Activated CD4-positive, alpha-beta T cell treated with anti-CD3 and anti-CD28 coated beads for 1 hour (primary cell): ENCODE measurements at regions not wholly inside any gene's neighbourhood (a gene's known extent, or its start where the extent isn't known, plus 50 kb on each side); places are given as distances from the start of the nearest gene placed in this dataset.
"Not testable (repeated sequence)": the region's sequence is repeated elsewhere in the genome, so short reads cannot be mapped to it uniquely, and the experiment has no call there.

Experiments used
- DNase-seq: peaks from one replicate; pipeline ENCODE4 v3.0.0-alpha.2; 2020

- not testable (repeated sequence) for DNase-seq
These were observed 416.3 kb downstream of the TMEM121 start for GRCh38 chr14:105942725-105943124.

GRCh38 chr14:105943973-105944602 is 417.7 kb downstream of the TMEM121 start:
- no peak for DNase-seq

GRCh38 chr14:105944632-105945610 is 418.5 kb downstream of the TMEM121 start:
- DNase-seq = peak; percentile 61

GRCh38 chr14:105945896-105946295 is 419.5 kb downstream of the TMEM121 start:
- no peak for DNase-seq

- no peak for DNase-seq
These were observed 421.2 kb downstream of the TMEM121 start for GRCh38 chr14:105947599-105947998.

- not testable (repeated sequence) for DNase-seq
These were observed 422.6 kb downstream of the TMEM121 start for GRCh38 chr14:105948955-105949354.

GRCh38 chr14:105950364-105950892 is 424.0 kb downstream of the TMEM121 start:
- DNase-seq = not testable (repeated sequence)

- no peak for DNase-seq
These were observed 425.0 kb downstream of the TMEM121 start for GRCh38 chr14:105951399-105951798.

- no peak for DNase-seq
These were observed 425.8 kb downstream of the TMEM121 start for GRCh38 chr14:105952222-105952621.

- DNase-seq = no peak
These were observed 426.4 kb downstream of the TMEM121 start for GRCh38 chr14:105952826-105953225.

GRCh38 chr14:105961625-105962024 is 435.2 kb downstream of the TMEM121 start:
- DNase-seq = not testable (repeated sequence)

GRCh38 chr14:105962532-105962931 is 436.1 kb downstream of the TMEM121 start:
- no peak for DNase-seq

- DNase-seq = no peak
These were observed 441.9 kb downstream of the TMEM121 start for GRCh38 chr14:105968291-105968690.

- DNase-seq = not testable (repeated sequence)
These were observed 442.6 kb downstream of the TMEM121 start for GRCh38 chr14:105969026-105969425.

GRCh38 chr14:105970821-105971220 is 444.4 kb downstream of the TMEM121 start:
- DNase-seq = not testable (repeated sequence)

GRCh38 chr14:105971593-105972500 is 445.5 kb downstream of the TMEM121 start:
- no peak for DNase-seq

GRCh38 chr14:105974902-105975301 is 448.5 kb downstream of the TMEM121 start:
- peak; percentile 46 for DNase-seq

- DNase-seq = no peak
These were observed 452.4 kb downstream of the TMEM121 start for GRCh38 chr14:105978618-105979295.

- no peak for DNase-seq
These were observed 453.1 kb downstream of the TMEM121 start for GRCh38 chr14:105979446-105979845.

- DNase-seq = no peak
These were observed 453.8 kb downstream of the TMEM121 start for GRCh38 chr14:105980224-105980623.

GRCh38 chr14:105981517-105982302 is 455.3 kb downstream of the TMEM121 start:
- not testable (repeated sequence) for DNase-seq
